ENCODE measurements at regions not wholly inside any gene's neighbourhood (a gene's known extent, or its start where the extent isn't known, plus 50 kb on each side); places are given as distances from the start of the nearest gene placed in this dataset.
"Not testable (repeated sequence)": the region's sequence is repeated elsewhere in the genome, so short reads cannot be mapped to it uniquely, and the experiment has no call there.

GRCh38 chr17:70375813-70376770 is 206.8 kb downstream of the KCNJ2 start:
- no peak for DNase-seq

GRCh38 chr17:70377654-70378053 is 208.3 kb downstream of the KCNJ2 start:
- no peak for DNase-seq

- DNase-seq = no peak
These were observed 208.7 kb downstream of the KCNJ2 start for GRCh38 chr17:70378076-70378475.

DNA sequence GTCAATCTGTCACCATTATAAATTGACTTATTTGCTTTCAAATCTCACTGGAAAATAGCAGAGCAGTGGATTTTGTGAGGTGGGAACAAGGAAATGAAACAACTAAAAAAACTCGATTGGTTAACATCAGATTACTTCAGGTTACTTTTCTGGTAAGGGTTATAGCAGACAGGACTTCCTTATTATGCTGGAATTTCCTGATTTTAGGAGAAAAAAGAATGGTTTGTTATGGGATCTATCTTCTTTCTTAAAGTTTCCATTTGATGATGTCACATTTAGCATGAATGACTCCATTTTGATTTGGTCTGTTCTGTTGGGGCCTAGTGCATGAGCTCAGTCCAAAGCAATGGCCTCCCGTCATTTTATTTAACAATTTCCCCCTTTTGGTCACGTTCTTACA is 210.6 kb downstream of the KCNJ2 start:
- no peak for DNase-seq

DNA sequence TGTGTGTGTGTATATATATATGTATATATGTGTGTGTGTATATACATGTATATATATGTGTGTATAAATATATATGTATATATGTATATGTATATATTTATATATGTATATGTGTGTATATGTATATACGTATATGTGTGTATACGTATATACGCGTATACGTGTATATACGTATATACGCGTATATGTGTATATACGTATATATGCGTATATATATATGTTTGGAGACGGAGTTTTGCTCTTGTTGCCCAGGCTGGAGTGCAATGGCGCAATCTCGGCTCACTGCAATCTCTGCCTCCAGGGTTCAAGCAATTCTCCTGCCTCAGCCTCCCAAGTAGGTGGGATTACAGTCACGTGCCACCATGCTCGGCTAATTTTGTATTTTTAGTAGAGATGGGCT is 212.6 kb downstream of the KCNJ2 start:
- not testable (repeated sequence) for DNase-seq

- no peak for DNase-seq
These were observed 219.0 kb downstream of the KCNJ2 start for GRCh38 chr17:70388326-70388725.

DNA sequence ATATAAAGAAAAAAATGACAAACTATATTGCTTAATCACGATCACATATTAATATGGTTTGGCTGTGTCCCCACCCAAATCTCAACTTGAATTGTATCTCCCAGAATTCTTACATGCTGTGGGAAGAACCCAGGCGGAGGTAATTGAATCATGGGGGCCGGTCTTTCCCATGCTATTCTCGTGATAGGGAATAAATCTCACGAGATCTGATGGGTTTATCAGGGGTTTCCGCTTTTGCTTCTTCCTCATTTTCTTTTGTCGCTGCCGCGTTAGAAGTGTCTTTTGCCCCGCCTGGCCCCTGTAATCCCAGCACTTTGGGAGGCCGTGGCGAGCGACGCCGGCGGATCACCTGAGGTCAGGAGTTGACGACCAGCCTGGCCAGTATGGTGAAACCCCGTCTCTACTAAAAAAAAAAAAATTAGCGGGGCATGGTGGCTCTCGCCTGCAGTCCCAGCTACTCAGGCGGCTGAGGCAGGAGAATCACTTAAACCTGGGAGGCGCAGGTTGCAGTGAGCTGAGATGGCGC is 220.0 kb downstream of the KCNJ2 start:
- not testable (repeated sequence) for DNase-seq

DNA sequence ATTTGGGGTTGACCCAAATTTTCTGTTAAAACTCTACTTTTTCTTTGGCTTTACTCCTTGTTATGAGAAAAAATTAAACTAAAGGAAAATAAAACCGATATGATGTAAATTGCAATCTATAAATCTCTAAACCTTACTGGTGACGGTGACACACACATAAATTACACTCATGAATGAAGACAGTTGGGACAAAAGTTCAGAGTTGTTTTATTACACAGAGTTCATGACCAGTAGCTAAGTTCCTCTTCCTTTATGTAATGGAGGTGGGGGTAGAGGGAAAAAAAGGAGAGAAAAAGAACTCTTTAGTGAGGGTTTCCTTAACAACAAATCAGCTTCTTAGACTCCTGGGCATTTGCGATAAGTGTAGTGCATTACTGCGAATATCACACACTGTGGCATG is 220.7 kb downstream of the KCNJ2 start:
- DNase-seq = no peak

DNA sequence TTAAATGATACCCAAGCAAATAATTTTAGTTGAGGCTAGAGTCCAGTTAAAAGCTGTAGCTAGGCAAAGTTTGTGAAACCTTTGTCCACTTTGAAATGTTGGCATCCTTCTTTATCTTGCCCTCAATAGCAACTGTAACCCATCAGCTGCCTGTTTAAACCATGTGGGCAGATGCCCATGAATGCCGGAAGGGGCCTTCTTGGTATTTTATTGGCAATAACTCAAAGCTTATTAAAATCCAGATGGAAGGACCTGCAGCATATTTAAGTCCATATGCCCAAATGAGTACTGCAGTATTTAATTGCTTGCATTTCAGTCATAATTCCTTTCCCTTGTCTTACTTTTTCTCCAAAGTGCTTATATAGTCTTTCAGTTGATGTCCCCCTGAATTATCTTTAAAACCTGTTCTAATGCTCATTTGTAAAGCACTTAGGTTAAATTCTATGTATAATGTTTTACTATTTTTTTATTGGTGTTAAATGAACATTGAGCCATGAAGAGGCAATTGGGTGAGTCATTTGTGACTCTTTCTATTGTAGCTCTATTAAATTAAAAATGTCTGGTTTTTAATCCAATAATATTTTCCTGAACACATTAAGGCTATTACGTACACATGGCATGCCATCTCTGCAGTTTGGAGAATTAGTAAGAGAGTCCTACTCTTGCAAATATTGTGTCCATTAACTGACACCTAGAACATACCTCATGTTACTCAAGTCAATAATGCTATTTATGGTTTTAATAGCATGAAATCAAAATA is 225.3 kb downstream of the KCNJ2 start:
- DNase-seq = no peak

DNA sequence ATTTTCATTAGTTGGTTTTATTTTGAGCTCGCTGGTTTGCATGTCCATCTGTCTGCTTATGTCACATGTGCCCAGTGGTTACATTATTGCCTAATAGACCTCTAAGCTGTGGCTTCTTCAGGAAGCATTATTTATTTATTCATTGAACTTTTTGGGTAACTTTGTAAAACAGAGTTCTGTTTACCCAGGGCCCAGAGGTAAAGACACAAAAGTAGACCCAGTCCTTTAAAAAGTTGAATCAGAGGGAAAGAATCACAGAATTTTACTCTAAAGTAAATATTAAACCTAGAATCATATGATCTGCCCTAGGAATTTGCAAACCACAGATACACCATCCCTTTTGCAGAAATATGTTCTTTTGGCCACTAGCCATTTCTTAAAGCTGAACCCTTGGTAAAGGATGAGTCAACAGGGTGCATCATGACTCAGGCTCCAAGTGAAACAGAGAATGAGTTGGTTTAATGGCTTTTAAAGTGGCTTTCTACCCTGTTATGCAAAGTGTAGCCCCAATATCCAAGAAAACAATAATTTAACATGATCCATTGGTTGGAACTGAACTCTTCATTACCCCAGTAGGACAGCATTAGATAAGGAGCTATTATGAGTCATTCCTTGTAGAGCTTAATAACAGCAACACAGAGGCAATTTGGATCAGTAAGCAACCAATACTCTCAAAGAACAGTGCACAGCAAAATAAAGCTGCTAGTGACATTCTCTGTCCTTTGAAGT is 236.3 kb downstream of the KCNJ2 start:
- DNase-seq = no peak

GRCh38 chr17:70407506-70407905 is 238.2 kb downstream of the KCNJ2 start:
- no peak for DNase-seq

DNA sequence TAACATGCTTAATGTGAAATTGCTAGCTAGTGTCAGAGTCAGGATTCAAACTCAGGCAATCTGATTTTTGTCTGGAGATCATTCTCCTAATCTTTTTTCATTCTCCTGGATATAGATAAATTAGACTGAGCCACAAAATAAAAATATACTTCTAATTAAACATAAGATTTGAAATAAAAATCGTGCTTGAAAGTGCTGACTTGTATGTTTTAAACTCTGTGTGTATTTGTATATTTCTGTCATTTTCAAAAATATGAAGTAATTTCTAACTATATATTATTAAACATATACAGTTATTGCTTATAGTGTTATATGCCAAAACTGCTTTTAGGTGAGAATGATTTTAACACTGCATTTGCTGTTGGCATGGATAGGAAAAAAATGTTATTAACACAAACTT is 239.4 kb downstream of the KCNJ2 start:
- no peak for DNase-seq

GRCh38 chr17:70414300-70414699 is 245.0 kb downstream of the KCNJ2 start:
- no peak for DNase-seq

GRCh38 chr17:70420861-70421445 is 251.6 kb downstream of the KCNJ2 start:
- DNase-seq = no peak

GRCh38 chr17:70422862-70423261 is 253.5 kb downstream of the KCNJ2 start:
- DNase-seq = no peak

DNA sequence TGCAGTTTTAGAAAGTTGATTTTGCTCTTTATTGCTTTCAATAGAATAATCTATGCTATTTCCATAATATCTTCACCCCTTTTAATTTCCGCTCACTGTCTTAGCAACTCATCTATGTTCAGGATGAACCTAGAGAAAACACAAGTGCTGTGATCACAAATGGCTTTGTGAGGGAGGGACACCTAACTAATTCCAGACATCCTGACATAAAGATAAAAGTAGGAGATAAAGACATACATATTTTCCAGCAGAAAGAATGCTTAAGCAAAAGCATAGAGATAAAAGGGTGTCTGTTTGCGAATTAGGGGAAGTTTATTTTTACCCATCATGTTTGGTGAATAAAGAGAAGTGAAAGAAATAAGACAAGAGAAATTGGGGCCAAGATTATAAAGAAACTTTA is 254.2 kb downstream of the KCNJ2 start:
- no peak for DNase-seq

DNA sequence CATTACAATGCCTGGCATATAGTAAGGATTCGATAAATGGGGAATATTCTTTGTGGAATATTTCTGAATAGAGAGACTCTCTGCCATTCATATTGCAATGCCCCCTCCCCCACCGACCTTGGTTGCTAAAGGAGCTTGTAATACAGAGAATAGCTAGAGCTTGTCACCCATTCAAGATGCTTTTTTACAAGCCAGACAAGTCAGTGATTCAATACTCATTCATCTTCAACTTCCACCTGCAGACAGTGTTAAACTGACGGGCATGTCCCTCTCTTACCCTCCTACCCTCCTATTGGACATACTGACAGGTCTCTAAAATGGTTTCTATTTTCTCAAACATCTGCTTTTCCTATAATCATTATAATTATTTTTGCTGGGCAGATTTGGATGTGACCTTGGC is 257.4 kb downstream of the KCNJ2 start:
- no peak for DNase-seq

GRCh38 chr17:70434536-70435490 is 265.5 kb downstream of the KCNJ2 start:
- no peak for DNase-seq

- no peak for DNase-seq
These were observed 268.3 kb downstream of the KCNJ2 start for GRCh38 chr17:70437656-70438055.

DNA sequence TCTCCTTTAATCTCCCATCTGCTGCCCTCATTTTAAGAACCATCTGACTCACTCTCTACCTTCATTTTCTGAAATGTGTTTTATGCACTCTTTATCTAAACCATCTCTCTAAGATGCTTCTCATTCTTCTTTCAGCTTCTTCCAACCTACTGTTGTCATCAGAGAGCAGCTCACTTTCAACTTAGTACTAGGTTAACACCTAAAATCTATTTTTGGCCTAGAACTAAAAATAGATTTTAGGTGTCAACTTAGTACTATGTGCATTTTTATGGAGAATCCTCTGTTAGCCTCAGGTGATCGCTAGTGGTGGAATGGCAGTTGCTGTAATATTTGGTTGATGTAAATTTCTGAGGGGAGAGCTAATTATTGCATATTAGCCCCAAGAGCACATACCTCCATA is 277.1 kb downstream of the KCNJ2 start:
- DNase-seq = no peak

- DNase-seq = no peak
These were observed 278.3 kb downstream of the KCNJ2 start for GRCh38 chr17:70447588-70447987.

Measured in right kidney (tissue), 1 donor.